Fibroblast of skin of right biceps (primary cell): ENCODE measurements at regions not wholly inside any gene's neighbourhood (a gene's known extent, or its start where the extent isn't known, plus 50 kb on each side); places are given as distances from the start of the nearest gene placed in this dataset.

ENCODE experiments used
- DNase-seq: peaks from one replicate; pipeline ENCODE4 v3.0.0-alpha.2; 2013

DNA sequence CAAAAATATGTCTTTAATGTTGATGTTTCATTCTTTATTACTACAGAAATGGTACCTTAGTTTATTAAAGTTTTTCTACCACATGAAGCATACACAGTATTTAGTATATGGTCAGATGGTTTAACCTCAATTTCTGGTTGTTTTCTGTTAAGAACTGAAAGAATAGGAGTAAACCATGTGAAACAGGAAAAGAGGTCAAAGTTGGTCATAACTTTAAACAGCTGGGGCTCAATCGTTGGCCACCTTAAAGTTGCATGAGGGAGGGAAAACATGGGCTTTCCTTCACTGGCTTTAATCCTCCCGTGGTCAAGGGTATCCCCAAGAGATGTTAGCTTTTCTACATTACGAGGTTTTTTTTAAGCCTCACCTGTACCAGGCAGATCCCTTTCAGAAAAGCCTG lies 483.3 kb upstream of the ADAMTS5 start:
- no peak for DNase-seq

- DNase-seq, result no peak
Measured at GRCh38 chr21:27448960-27449359, 482.1 kb upstream of the ADAMTS5 start.

DNA sequence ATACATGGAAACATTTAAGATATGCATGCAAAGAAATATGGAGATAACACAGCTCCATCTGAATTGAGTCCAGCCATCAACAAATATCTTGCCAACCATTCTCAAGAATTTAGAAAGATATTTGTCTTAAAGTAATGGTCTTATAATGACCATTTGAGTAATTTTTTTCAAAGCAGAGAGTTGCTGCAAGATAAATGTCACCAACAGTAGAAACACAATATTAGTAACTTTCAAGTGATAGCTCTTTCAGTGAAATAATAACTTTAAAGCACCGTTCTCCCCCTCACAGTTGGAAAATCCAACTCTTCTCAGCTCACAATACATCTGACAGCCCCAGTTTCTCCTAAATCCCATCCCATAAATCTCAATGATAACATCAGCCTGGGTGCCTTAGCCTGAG lies 481.0 kb upstream of the ADAMTS5 start:
- no peak for DNase-seq

DNA sequence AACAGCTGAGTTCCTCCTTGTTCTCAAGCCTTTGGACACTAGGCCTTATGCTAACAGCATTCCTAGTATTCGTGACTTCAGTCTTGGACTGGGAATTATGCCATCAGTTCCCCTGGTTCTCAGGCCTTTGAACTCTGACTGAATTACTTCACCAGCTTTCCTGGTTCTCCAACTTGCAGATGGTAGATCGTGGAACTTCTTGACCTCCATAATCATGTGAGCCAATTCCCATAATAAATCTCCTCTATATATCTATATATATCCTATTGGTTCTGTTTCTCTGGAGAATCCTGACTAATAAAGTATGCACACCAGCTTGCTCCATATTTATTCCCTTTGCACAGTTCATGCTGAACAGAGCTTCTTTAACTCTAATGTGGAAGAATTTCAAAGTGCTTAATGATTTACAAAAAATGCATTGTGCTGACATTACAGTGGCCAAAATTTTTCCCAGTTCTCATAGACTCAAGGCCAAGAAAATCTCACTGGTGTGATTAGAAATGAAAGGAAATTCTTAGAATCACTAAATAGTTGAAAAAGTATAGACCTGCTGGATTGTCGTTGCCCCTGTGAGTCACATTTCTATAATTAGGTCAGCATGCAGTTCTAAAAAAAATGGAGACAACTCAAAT lies 462.9 kb upstream of the ADAMTS5 start:
- peak; percentile 79 for DNase-seq

GRCh38 chr21:27426196-27426595 lies 459.3 kb upstream of the ADAMTS5 start:
- no peak for DNase-seq

GRCh38 chr21:27425574-27425973 lies 458.7 kb upstream of the ADAMTS5 start:
- peak; percentile 68 for DNase-seq

DNA sequence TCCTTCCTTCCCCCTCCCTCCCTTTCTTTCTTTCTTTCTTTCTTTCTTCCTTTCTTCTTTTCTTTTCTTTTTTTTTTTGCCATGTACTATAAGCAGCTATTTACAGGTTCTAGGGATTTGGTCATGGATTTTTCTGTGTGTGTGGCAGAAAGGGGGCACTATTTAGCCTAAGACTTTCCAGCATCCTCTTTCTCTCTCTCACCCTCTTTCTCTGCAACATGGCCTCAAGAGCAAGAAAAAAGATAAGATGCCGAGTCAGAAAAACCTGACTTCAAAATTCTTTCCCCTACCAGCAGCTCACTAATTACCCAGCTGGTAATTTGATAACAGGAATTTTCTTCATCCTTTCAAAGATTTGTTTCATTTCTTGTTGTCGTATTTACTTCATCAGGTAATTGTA lies 458.3 kb upstream of the ADAMTS5 start:
- no peak for DNase-seq

- DNase-seq, result no peak
Measured at GRCh38 chr21:27424601-27425000, 457.7 kb upstream of the ADAMTS5 start.

GRCh38 chr21:27423906-27424595 lies 457.2 kb upstream of the ADAMTS5 start:
- peak; percentile 51 for DNase-seq

DNA sequence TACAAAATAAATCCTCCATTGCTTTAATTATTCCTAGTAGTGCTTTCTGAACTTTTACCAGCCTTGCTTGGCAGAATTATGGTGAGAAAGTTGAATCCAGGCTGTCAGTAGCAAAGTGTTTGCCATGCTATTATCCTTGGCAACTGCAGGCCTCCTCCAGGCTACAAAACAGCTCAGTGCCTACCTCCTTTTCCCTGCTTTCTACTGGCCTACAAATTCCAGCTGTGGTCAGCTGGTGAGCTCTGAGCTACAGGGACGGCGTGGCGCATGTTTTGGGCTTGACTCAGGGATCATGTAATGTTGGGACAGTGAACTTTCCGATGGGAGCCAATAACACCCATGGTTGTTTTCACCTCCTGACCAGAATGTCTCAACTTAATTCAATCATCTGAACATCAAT lies 456.1 kb upstream of the ADAMTS5 start:
- peak; percentile 74 for DNase-seq

GRCh38 chr21:27422435-27422834 lies 455.5 kb upstream of the ADAMTS5 start:
- peak; percentile 34 for DNase-seq

GRCh38 chr21:27421654-27422053 lies 454.8 kb upstream of the ADAMTS5 start:
- no peak for DNase-seq

GRCh38 chr21:27419153-27419552 lies 452.3 kb upstream of the ADAMTS5 start:
- no peak for DNase-seq

- DNase-seq, result no peak
Measured at GRCh38 chr21:27418346-27418745, 451.5 kb upstream of the ADAMTS5 start.

DNA sequence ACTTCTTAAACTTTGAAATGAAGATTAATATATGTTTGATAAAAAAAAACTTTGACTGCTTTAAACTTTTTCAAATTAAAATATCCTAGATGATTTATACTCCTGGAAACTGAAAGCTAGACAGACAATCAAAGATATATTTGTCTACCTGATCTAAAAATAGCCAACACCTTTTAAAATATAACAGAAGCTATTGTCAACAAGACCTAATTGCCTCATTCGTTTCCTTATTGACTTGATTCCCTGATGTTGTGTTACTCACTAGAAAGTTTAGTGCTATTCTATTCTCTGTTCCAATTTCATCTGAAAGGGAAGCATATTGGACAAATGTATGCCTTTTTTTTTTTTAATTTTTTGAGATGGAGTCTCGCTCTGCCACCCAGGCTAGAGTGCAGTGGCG lies 445.6 kb upstream of the ADAMTS5 start:
- no peak for DNase-seq

- DNase-seq, result peak; percentile 14
Measured at GRCh38 chr21:27408826-27409225, 441.9 kb upstream of the ADAMTS5 start.

DNA sequence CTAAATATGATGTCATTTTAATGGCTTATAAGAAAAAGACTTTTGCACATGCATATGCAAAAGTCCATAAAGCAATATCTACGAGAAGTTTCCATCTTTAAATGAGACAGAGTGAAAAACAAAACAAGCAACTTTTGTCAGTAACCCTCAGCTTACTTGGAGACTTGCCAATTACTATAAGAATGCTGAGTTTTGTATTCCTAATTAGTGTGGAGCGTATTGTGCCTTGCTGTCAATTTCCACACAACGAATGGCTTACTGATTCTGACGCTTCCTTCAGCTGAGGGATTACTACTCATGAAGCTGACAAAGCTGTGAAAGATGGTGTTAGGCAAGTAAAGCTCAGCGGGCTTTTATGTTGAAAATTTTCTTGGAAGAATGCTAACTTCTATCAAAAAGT lies 440.4 kb upstream of the ADAMTS5 start:
- DNase-seq, result no peak

GRCh38 chr21:27406300-27407009 lies 439.6 kb upstream of the ADAMTS5 start:
- DNase-seq, result peak; percentile 35

DNA sequence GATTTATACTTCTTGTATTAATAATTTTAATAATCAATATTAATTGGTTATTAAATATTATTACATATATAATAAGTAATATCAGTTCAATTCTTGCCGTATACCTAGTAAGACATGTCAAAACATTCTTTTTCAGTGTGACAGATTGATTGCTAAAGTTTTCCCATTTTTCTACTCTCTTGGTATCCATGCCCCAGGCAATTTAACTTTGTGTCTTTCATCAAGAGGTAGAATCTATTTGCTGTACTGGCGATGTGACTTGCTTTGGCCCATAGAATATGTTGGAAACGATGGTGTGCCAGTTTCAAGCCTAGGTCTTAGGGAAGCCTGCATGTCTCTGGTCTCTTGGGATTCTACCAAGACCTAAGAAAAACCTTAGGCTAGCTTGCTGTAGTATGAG lies 436.1 kb upstream of the ADAMTS5 start:
- DNase-seq, result no peak

DNA sequence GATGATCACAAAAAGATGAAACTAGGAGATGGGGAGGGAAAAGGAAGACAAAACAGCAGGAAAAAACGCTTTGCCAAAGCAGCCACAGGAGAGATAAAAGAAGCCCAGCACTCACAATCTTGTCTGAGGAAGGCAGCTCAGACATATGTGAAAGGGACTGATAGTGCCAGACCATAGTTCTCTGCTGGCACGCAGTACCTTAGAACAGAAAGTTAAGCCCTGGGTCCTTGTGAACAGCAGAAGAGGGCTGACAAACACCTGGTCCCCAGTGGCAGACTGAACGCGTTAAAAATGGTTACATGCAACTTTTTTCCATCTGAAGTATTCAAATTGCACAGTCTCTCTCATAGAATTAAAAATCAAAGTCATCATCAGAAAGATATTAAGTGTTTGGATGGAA lies 433.2 kb upstream of the ADAMTS5 start:
- no peak for DNase-seq

DNA sequence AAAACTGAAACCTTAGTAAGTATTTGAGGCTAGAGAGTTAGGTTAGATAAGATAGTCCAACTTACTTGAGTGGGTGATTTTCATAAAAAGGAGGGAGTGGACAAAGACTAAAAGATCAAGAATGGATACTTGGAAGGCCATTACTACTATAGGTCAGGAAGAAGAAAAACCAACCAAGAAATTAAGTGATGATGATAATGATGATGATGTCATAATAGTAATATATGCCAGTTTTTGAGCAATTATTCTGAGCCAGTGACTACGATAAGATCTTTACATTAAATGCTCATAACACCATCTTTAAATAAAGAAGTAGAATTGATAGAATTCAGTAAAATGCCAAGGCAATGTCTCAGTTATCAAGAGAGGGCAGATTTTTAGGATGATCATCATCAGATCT lies 430.7 kb upstream of the ADAMTS5 start:
- DNase-seq, result no peak

DNA sequence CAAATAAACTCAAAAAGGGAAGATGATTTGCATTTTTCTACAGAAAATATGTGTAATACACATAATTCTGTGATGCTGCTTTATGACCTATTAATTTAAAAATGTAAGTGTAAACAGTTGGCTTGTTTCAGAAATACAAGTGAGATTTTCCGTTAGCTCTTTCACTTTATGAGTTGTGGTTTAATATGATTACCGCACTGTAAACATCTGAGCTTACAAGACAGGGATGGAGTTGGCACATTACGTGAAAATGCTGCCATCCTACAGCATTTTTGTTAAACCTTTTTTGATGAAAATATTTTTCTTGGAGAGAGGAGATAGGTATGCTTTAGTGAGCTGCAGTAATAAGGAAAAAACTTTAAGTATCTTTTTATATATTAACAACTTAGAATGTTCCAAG lies 426.8 kb upstream of the ADAMTS5 start:
- DNase-seq, result no peak

GRCh38 chr21:27391990-27392389 lies 425.1 kb upstream of the ADAMTS5 start:
- no peak for DNase-seq

- no peak for DNase-seq
Measured at GRCh38 chr21:27390384-27390783, 423.5 kb upstream of the ADAMTS5 start.
